Ectodermal cell (in vitro differentiated cells): ENCODE measurements at regions not wholly inside any gene's neighbourhood (a gene's known extent, or its start where the extent isn't known, plus 50 kb on each side); places are given as distances from the start of the nearest gene placed in this dataset.
"Not testable (repeated sequence)": the region's sequence is repeated elsewhere in the genome, so short reads cannot be mapped to it uniquely, and the experiment has no call there.

Source experiments
- H3K27ac ChIP-seq: 2 replicates; pipeline ENCODE4 v1.7.0; 2013; ENCODE audit warnings: mild to moderate bottlenecking, low read depth, low read length; ENCODE audit not compliant: insufficient read depth, poor library complexity, severe bottlenecking
- H3K27me3 ChIP-seq: 2 replicates; pipeline ENCODE4 v1.7.0; 2013; ENCODE audit warnings: mild to moderate bottlenecking, low read length; ENCODE audit not compliant: insufficient read depth, control insufficient read depth, poor library complexity, severe bottlenecking
- H3K36me3 ChIP-seq: one replicate; pipeline ENCODE4 v1.7.0; 2013; ENCODE audit warnings: low read length; ENCODE audit not compliant: control insufficient read depth, insufficient read depth
- H3K4me1 ChIP-seq: one replicate; pipeline ENCODE4 v1.7.0; 2013; ENCODE audit warnings: low read length; ENCODE audit not compliant: control insufficient read depth, insufficient read depth
- H3K4me3 ChIP-seq: 2 replicates; pipeline ENCODE4 v1.7.0; 2013; ENCODE audit warnings: low read depth, low read length, control low read depth; ENCODE audit not compliant: insufficient read depth
- H3K9me3 ChIP-seq: 2 replicates; pipeline ENCODE4 v1.7.0; 2013; ENCODE audit warnings: mild to moderate bottlenecking, low read length, moderate library complexity; ENCODE audit not compliant: control insufficient read depth
- WGBS, 2 experiments: methylation state at CpG; one replicate each; pipeline ENCODE4 v1.1.7; 2013; ENCODE audit warnings: missing lambda C conversion rate in 2 of 2; 5-methylcytosine and 5-hydroxymethylcytosine counted together

DNA sequence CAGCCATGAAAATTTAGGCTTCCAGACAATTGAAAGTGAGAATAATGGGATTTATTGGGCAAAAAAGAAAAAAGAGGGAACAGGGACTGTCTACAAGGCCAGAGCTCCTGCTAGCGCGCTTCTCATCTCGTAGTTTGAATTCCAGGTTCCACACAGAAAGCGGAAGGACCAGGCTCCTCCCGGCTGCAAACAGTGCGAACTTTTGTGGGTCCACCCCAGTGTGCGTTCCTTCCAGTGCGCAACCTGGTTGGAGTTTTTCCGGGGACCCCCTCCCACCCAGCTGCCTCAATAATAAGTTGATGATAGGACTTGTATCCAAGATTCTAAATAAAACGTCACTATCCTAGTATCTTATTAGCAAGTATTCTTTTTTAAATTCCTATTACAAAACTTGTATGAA is 467.7 kb upstream of the TUSC1 start:
- 95% methylated on average over 9 to 10 of the region's 10 CpGs for WGBS, 2 experiments
- Histone ChIP-seq H3K27me3 (no peaks in the 10 kb centered on the region), H3K9me3 (no peaks in the 10 kb centered on the region), H3K4me3 (no peak overlapping the region), H3K36me3 (no peaks in the 10 kb centered on the region), H3K4me1 (no peaks in the 10 kb centered on the region), H3K27ac (no peak overlapping the region)

DNA sequence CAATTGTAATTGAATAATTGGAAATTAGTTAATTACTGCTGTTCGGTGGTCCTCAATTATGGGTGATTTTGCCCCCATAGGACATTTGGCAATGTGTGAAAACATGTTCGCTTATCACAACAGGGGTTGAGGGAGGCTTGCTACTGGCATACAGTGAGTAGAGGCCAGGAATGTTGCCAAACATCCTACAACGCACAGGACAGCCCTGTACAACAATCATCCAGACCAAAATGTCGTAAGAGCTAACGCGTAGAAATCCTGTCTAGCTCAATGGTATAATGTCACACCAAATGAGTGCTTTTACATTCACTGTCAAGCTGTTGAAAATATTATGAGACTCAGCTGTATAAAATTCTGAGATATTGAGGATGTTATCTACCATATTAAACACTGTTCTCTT is 464.4 kb upstream of the TUSC1 start:
- H3K4me3 ChIP-seq = no peak overlapping the region
- no peaks in the 10 kb centered on the region for H3K27me3 ChIP-seq
- no peak overlapping the region for H3K27ac ChIP-seq
- H3K9me3 ChIP-seq = no peaks in the 10 kb centered on the region
- H3K36me3 ChIP-seq = no peaks in the 10 kb centered on the region
- WGBS, 2 experiments = 95 to 96% methylated on average over 6 of the region's 6 CpGs
- no peaks in the 10 kb centered on the region for H3K4me1 ChIP-seq

DNA sequence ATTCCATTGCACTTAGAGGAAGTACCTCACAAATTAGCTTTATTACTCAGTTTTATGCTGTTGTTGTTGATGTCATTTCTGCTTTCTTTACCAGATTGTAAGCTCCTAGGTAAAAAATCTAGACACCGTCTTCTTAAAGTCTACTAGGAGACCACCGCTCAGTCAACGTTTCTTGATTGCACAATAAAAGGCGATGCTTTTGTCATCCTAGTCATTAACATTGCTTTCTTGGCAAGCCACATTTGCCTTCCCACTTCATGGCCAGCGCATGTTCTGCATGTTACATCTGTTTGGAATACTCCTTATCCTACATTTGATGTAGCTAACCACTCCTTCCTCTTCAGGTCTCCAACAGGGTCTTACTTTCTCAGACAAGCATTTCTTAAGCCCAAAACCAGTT is 464.0 kb upstream of the TUSC1 start:
- no peaks in the 10 kb centered on the region for H3K4me1 ChIP-seq
- WGBS, 2 experiments = 93 to 96% methylated on average over 5 of the region's 5 CpGs
- no peaks in the 10 kb centered on the region for H3K36me3 ChIP-seq
- no peaks in the 10 kb centered on the region for H3K9me3 ChIP-seq
- no peak overlapping the region for H3K27ac ChIP-seq
- no peaks in the 10 kb centered on the region for H3K27me3 ChIP-seq
- no peak overlapping the region for H3K4me3 ChIP-seq

DNA sequence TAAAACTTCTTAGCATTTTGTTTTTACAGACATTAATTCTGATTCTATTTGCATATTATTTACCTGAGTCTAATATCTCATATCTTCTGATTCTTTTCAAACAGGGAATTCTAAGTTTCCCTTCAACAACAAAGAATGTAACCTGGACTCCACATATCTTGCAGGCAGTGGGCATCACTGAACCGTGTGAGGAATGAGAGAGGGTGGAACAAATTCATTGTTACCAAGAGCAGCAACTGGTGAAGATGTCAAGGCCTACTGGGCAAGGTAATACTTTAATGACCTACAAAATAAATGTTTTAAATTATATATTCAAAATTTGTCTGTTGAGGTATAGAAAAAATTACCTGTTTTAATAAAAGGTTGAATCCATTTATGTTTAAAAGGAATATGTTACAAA is 455.3 kb upstream of the TUSC1 start:
- no peak overlapping the region for H3K4me3 ChIP-seq
- H3K4me1 ChIP-seq = no peaks in the 10 kb centered on the region
- H3K36me3 ChIP-seq = no peaks in the 10 kb centered on the region
- no peaks in the 10 kb centered on the region for H3K9me3 ChIP-seq
- H3K27me3 ChIP-seq = no peaks in the 10 kb centered on the region
- H3K27ac ChIP-seq = no peak overlapping the region
- WGBS, 2 experiments = 100% methylated on average over 1 of the region's 1 CpG

DNA sequence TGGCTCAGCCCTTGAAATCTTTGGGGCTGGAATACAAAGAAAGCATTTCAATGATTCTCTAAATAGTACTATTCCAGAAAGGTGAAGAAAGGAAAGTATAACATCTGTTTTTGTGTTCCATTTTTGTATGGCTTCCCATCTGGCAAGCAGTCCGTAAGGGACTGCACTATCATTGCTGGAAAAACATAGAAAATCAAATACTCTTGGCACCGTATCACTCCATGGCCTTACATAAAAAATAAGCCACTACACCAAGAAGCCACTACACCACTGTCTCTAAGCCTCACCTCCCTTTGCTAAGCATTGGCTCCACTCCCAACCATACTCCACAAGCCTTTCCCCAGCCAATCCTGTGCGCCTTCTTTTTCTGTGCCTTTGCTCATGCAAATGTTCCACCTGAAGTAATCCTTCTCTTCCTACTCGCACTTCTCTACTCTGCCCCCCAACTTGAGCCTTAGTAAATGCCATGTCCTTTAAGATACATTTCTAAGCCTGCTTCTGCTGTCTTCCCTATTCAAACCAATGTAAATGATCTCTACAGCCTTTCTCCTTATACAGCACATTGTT is 454.6 kb upstream of the TUSC1 start:
- Histone ChIP-seq H3K27me3 (no peaks in the 10 kb centered on the region), H3K4me3 (no peak overlapping the region), H3K27ac (no peak overlapping the region), H3K9me3 (no peaks in the 10 kb centered on the region), H3K36me3 (no peaks in the 10 kb centered on the region), H3K4me1 (no peaks in the 10 kb centered on the region)
- 87 to 90% methylated on average over 4 of the region's 4 CpGs for WGBS, 2 experiments

DNA sequence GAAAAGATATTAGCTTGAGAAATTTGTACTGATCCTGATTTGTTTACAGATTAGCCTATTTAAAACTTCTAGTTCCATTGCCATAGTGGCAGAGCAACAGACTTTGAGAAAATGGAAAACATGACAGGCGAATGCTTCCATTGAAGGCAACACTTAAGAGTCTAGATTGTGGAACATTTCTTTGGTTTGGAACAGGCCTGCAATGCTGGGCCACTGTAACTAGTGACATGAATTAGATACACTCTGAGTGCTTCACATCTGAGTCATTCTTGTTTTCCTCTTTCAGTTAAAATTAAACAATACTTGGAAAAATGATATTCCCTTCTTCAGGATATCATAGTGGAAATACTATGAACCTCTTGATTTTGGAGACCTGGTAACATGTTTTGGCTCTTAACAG is 453.6 kb upstream of the TUSC1 start:
- no peaks in the 10 kb centered on the region for H3K4me1 ChIP-seq
- no peaks in the 10 kb centered on the region for H3K9me3 ChIP-seq
- H3K27ac ChIP-seq = no peak overlapping the region
- WGBS, 2 experiments = 94 to 100% methylated on average over 1 of the region's 1 CpG
- no peaks in the 10 kb centered on the region for H3K27me3 ChIP-seq
- H3K36me3 ChIP-seq = no peaks in the 10 kb centered on the region
- no peak overlapping the region for H3K4me3 ChIP-seq

DNA sequence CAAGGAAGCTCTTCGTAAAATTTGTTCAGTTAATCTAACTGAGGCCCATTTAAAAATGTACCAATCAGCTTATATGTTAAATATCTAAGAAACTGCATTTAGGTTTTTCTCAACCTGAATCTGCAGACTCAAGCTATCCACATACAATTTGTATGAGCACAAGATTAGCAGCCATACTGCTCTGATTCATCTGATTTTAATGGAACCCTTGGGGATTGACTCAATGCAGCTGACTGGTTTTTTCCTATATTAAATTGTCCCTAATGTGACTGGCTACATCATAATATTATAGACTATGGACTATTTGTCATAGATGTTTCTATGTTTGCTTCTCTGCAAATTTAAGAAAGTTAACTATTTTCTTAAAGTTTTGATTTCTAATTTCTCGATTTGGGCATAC is 451.0 kb upstream of the TUSC1 start:
- Histone ChIP-seq H3K4me3 (no peak overlapping the region), H3K9me3 (no peaks in the 10 kb centered on the region)

DNA sequence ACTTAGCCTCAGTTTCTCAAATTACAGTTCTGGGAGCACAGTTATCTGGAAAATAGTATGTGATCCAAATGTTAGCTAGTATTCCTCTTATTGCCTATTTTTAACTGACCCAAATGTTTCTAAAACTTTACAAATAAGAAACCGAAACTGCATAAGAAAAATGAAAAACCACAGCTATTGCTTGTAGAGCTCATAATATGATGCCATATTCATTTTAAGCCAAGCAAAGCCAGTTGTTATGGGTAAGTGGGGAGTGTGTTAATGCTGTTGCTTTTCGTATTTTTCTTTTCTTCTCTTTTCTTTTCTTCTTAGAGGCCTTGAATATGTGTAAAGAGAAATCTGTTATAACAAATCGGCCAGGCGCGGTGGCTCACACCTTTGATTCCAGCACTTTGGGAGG is 447.4 kb upstream of the TUSC1 start:
- H3K4me1 ChIP-seq = no peaks in the 10 kb centered on the region

More for the DNA sequence above, 451.0 kb upstream of the TUSC1 start:
- Histone ChIP-seq H3K27me3 (no peaks in the 10 kb centered on the region), H3K36me3 (no peaks in the 10 kb centered on the region), H3K27ac (no peak overlapping the region), H3K4me1 (no peaks in the 10 kb centered on the region)
- WGBS, 2 experiments = 95 to 100% methylated on average over 1 to 2 of the region's 2 CpGs

DNA sequence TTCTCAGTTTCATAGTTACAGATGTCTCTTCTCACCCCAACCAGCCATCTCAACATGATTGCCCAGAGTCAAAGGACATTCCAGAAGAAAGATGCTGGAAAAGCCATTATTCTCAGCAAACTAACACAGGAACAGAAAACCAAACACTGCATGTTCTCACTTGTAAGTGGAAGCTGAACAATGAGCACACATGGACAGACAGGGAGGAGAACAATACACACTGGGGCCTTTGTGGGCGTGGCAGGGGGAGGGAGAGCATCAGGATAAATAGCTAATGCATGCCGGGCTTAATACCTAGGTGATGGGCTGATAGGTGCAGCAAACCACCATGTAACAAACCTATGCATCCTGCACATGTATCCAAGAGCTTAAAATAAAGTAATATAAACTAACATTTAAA is 437.8 kb upstream of the TUSC1 start:
- H3K4me3 ChIP-seq, H3K36me3 ChIP-seq, H3K9me3 ChIP-seq, H3K27me3 ChIP-seq, H3K4me1 ChIP-seq, H3K27ac ChIP-seq: not testable (repeated sequence)
- whole genome bisulfite sequencing, 2 experiments = 83 to 84% methylated on average over 1 to 2 of the region's 2 CpGs

More for the DNA sequence above, 447.4 kb upstream of the TUSC1 start:
- no peaks in the 10 kb centered on the region for H3K27me3 ChIP-seq
- 83 to 90% methylated on average over 4 to 5 of the region's 5 CpGs for WGBS, 2 experiments
- H3K27ac ChIP-seq = no peak overlapping the region
- no peaks in the 10 kb centered on the region for H3K9me3 ChIP-seq
- H3K4me3 ChIP-seq = no peak overlapping the region
- H3K36me3 ChIP-seq = no peaks in the 10 kb centered on the region

DNA sequence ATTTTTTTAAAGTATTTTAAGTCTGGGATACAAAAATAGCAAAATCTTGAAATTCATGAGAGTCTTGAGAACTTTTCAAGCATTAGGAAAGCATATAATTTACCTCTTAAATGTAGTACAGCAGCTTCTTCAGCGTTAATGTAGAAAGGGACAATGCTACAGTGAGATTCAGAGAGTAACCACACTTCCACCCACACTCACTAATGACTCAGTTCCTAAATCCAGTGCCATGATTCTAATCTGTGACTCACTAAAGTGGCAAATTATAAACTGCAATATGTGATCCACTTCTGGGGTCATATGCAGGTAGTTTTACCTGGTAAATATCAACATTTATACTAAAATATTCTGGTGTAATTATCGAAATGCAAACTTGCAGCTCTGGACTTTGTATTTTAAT is 434.5 kb upstream of the TUSC1 start:
- Histone ChIP-seq H3K4me1 (peaks cover 6% of the 10 kb centered on the region), H3K27me3 (no peaks in the 10 kb centered on the region), H3K36me3 (no peaks in the 10 kb centered on the region), H3K9me3 (no peaks in the 10 kb centered on the region), H3K27ac (no peak overlapping the region), H3K4me3 (no peak overlapping the region)
- WGBS, 2 experiments = 89 to 100% methylated on average over 1 of the region's 2 CpGs

DNA sequence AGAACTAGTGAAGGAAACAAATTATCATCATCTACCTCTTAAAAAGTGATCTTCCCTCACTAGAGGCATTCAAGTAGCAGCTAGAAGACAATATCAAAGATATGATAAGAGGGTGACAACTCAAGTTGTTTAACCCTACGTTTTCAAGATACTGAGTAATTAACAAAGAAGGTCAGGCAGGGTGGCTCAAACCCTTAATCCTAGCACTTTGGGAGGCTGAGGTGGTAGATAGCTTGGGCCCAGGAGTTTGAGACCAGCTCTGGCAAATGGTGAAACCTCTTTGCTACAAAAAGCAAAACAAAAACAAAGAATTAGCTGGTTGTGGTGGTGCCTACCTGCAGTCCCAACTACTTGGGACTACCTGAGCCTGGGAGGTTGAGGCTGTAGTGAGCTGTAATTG is 408.2 kb upstream of the TUSC1 start:
- Histone ChIP-seq H3K4me3 (no peak overlapping the region), H3K4me1 (no peaks in the 10 kb centered on the region), H3K27ac (no peak overlapping the region), H3K36me3 (no peaks in the 10 kb centered on the region), H3K9me3 (no peaks in the 10 kb centered on the region), H3K27me3 (no peaks in the 10 kb centered on the region)
- WGBS, 2 experiments = 82 to 100% methylated on average over 1 of the region's 1 CpG
